ENCODE measurements at regions not wholly inside any gene's neighbourhood (a gene's known extent, or its start where the extent isn't known, plus 50 kb on each side); places are given as distances from the start of the nearest gene placed in this dataset.
"Not testable (repeated sequence)": the region's sequence is repeated elsewhere in the genome, so short reads cannot be mapped to it uniquely, and the experiment has no call there.

GRCh38 chrX:30147996-30148643 lies 67.2 kb upstream of the MAGEB2 start:
- TF ChIP-seq, protein P1, sequence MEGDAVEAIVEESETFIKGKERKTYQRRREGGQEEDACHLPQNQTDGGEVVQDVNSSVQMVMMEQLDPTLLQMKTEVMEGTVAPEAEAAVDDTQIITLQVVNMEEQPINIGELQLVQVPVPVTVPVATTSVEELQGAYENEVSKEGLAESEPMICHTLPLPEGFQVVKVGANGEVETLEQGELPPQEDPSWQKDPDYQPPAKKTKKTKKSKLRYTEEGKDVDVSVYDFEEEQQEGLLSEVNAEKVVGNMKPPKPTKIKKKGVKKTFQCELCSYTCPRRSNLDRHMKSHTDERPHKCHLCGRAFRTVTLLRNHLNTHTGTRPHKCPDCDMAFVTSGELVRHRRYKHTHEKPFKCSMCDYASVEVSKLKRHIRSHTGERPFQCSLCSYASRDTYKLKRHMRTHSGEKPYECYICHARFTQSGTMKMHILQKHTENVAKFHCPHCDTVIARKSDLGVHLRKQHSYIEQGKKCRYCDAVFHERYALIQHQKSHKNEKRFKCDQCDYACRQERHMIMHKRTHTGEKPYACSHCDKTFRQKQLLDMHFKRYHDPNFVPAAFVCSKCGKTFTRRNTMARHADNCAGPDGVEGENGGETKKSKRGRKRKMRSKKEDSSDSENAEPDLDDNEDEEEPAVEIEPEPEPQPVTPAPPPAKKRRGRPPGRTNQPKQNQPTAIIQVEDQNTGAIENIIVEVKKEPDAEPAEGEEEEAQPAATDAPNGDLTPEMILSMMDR (IDR thresholded peaks at IDR 0.05; ENCODE audit: insufficient read depth, low read length): no peak
- no peak overlapping the region for H3K4me3 ChIP-seq (ENCODE audit: low read depth, low read length)
- no peak for DNase-seq (ENCODE audit: low read depth)

GRCh38 chrX:30149206-30149605 lies 66.2 kb upstream of the MAGEB2 start:
- DNase-seq (ENCODE audit: low read depth); H3K4me3 ChIP-seq (ENCODE audit: low read depth, low read length): not testable (repeated sequence)

DNA sequence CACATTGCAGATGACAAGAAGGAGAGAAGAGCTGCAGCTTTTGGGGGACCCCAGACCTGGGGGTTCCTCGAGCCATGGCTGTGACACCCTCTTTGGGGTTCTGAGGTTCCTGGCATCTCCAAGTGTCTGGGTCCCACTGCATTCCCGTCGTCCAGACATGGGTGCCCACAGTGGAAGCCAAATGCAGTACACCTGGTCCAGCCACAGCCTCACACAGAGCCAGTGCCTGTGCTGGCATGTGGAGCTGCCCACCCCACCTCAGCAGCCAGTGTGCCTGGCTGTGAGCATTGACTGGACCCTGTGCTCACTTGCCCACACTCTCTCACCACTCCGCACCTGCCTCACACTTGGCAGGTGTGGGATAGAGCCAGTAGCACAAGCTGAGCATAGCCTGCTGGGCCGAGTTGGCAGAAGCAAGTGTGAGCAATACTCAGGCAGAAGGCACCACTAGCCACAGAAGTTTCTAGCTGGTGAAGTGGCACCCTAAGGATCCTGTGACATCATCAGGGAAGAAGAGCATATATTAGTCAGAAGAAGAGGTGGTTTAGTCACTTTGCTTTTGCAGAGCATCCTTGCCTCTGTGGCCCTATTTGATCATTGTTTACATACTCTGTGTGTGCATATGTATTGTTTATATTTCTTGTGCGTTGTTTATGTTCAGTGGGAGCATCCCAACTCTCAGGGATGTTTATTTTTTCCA lies 65.0 kb upstream of the MAGEB2 start:
- DNase-seq (ENCODE audit: low read depth): no peak
- H3K4me3 ChIP-seq (ENCODE audit: low read depth, low read length): no peak overlapping the region
- TF ChIP-seq, protein P1 (IDR thresholded peaks at IDR 0.05; ENCODE audit: insufficient read depth, low read length): no peak

DNA sequence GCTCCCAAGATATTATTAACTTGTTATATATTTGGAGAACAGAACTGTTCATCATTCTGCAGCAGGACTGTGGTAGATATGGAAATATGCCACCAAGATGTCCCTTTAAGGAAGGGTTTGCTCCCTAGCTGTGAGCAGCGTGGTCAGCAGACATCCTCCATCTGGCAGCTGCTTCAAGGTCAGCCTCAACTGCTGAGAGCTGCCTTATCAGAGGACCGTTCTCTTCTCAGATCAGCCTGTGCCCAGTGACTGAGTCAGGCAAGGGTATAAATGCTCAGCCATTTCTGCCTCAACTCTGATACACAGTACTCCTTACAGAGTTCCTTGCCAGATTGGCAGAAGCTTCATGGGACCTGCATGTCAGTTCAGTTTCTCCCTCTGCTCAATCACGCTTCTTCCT lies 63.4 kb upstream of the MAGEB2 start:
- no peak overlapping the region for H3K4me3 ChIP-seq (ENCODE audit: low read depth, low read length)
- TF ChIP-seq, protein P1 (IDR thresholded peaks at IDR 0.05; ENCODE audit: insufficient read depth, low read length): no peak
- no peak for DNase-seq (ENCODE audit: low read depth)

GRCh38 chrX:30153175-30153880 lies 62.0 kb upstream of the MAGEB2 start:
- H3K4me3 ChIP-seq (ENCODE audit: low read depth, low read length): no peak overlapping the region
- TF ChIP-seq, protein P1 (IDR thresholded peaks at IDR 0.05; ENCODE audit: insufficient read depth, low read length): no peak
- no peak for DNase-seq (ENCODE audit: low read depth)

GRCh38 chrX:30153881-30154260 lies 61.5 kb upstream of the MAGEB2 start:
- TF ChIP-seq, protein P1 (IDR thresholded peaks at IDR 0.05; ENCODE audit: insufficient read depth, low read length): no peak
- DNase-seq (ENCODE audit: low read depth): no peak
- no peak overlapping the region for H3K4me3 ChIP-seq (ENCODE audit: low read depth, low read length)

DNA sequence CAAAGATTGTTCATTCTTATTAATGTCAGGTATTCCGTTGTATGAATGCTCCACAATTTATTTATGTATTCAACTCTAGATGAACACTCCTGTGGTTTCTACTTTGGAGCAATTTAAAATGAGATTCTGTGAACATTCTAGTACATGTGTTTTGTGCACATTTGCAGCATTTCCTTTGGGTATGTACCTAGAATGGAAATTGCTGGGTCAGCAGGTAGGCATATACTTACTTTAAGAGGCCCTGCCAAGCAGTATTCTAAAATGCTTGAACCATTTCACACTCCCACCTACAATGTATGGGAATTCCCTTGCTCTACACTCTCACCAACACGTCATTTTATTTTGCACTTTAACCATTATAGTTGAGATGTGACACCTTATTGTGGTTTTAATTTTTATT lies 59.4 kb upstream of the MAGEB2 start:
- H3K4me3 ChIP-seq (ENCODE audit: low read depth, low read length): no peak overlapping the region
- DNase-seq (ENCODE audit: low read depth): no peak
- TF ChIP-seq, protein P1 (IDR thresholded peaks at IDR 0.05; ENCODE audit: insufficient read depth, low read length): no peak
